NB4 (cell line): ENCODE measurements at regions not wholly inside any gene's neighbourhood (a gene's known extent, or its start where the extent isn't known, plus 50 kb on each side); places are given as distances from the start of the nearest gene placed in this dataset.

Experiments
- DNase-seq: peaks from one replicate; pipeline ENCODE4 v3.0.0; 2010; ENCODE audit warnings: low read depth
- H3K4me3 ChIP-seq: one replicate; pipeline ENCODE4 v1.5.1; 2011; ENCODE audit warnings: mild to moderate bottlenecking, low read depth, low read length, moderate library complexity
- CTCF ChIP-seq: IDR thresholded peaks from one replicate; pipeline ENCODE4 v1.5.1; 2012; ENCODE audit warnings: low read depth, low read length
- MAX ChIP-seq: IDR thresholded peaks from 2 replicates; pipeline ENCODE4 v1.6.1; 2011; ENCODE audit warnings: low read depth, low read length
- MYC ChIP-seq: IDR thresholded peaks from 2 replicates; pipeline ENCODE4 v1.6.1; 2011; ENCODE audit warnings: low read depth, low read length
- POLR2A ChIP-seq: IDR thresholded peaks from 2 replicates; pipeline ENCODE4 v1.6.1; 2011; ENCODE audit warnings: mild to moderate bottlenecking; ENCODE audit not compliant: insufficient read length; ENCODE audit errors: extremely low read depth

GRCh38 chr18:28793901-28794300 lies 617.0 kb upstream of the CDH2 start:
- TF ChIP-seq CTCF (no peak), POLR2A (no peak), MYC (no peak), MAX (no peak)

GRCh38 chr18:28792404-28793086 lies 615.6 kb upstream of the CDH2 start:
- TF ChIP-seq MYC: no peak
- TF ChIP-seq MAX: no peak
- TF ChIP-seq POLR2A: no peak
- no peak for DNase-seq

More at GRCh38 chr18:28793901-28794300, 617.0 kb upstream of the CDH2 start:
- no peak overlapping the region for H3K4me3 ChIP-seq
- no peak for DNase-seq

GRCh38 chr18:28791101-28791500 lies 614.2 kb upstream of the CDH2 start:
- DNase-seq: no peak
- no peak overlapping the region for H3K4me3 ChIP-seq
- TF ChIP-seq POLR2A (no peak), MAX (no peak), CTCF (no peak)

More at GRCh38 chr18:28792404-28793086, 615.6 kb upstream of the CDH2 start:
- H3K4me3 ChIP-seq: no peak overlapping the region

GRCh38 chr18:28789502-28789901 lies 612.6 kb upstream of the CDH2 start:
- H3K4me3 ChIP-seq: no peak overlapping the region
- TF ChIP-seq POLR2A: no peak
- no peak for TF ChIP-seq CTCF
- DNase-seq: no peak

- no peak for TF ChIP-seq POLR2A
- no peak for TF ChIP-seq CTCF
- TF ChIP-seq MAX: no peak
- no peak for TF ChIP-seq MYC
- H3K4me3 ChIP-seq: no peak overlapping the region
- DNase-seq: no peak
These were observed 610.0 kb upstream of the CDH2 start for GRCh38 chr18:28786926-28787325.

- no peak for DNase-seq
- no peak overlapping the region for H3K4me3 ChIP-seq
- TF ChIP-seq CTCF: no peak
- TF ChIP-seq MYC: no peak
- TF ChIP-seq MAX: no peak
- TF ChIP-seq POLR2A: no peak
These were observed 604.9 kb upstream of the CDH2 start for GRCh38 chr18:28781616-28782362.
